Kidney (tissue), 13 donors: ENCODE measurements at regions not wholly inside any gene's neighbourhood (a gene's known extent, or its start where the extent isn't known, plus 50 kb on each side); places are given as distances from the start of the nearest gene placed in this dataset.

Source experiments
- DNase-seq, 5 donors: peaks; one replicate each; pipeline ENCODE4 v3.0.0-alpha.2; 2013 to 2020
- FAIRE-seq: peaks from 2 replicates; lab custom pipeline; 2012; peaks lifted over from hg19 to GRCh38; lab: Jason Lieb, UNC
- H3K27ac ChIP-seq, 2 donors: one replicate each; pipeline ENCODE4 v1.7.0; 2013; ENCODE audit warnings: low read depth in 2 of 2, low read length in 2 of 2, inconsistent platforms in 1 of 2
- H3K27me3 ChIP-seq: one replicate; pipeline ENCODE4 v1.7.1; 2013; ENCODE audit warnings: low read length, inconsistent platforms; ENCODE audit not compliant: control insufficient read depth, insufficient read depth
- H3K36me3 ChIP-seq, 3 donors: one replicate each; pipeline versions ENCODE4 v1.7.0 to v1.7.1; 2013; ENCODE audit warnings: low read length in 3 of 3, control low read depth in 1 of 3, inconsistent platforms in 1 of 3; ENCODE audit not compliant: insufficient read depth in 3 of 3, control insufficient read depth in 2 of 3
- H3K4me1 ChIP-seq, 3 donors: one replicate each; pipeline versions ENCODE4 v1.7.0 to v1.7.1; 2013; ENCODE audit warnings: low read length in 3 of 3, inconsistent platforms in 1 of 3, low read depth in 1 of 3; ENCODE audit not compliant: control insufficient read depth in 2 of 3, insufficient read depth in 2 of 3
- H3K4me3 ChIP-seq, 3 donors: one replicate each; pipeline versions ENCODE4 v1.7.0 to v1.8.1; 2013; ENCODE audit warnings: low read length in 3 of 3, control low read depth in 1 of 3, inconsistent platforms in 1 of 3
- H3K9ac ChIP-seq, 3 donors: one replicate each; pipeline versions ENCODE4 v1.7.0 to v1.7.1; 2013; ENCODE audit warnings: low read length in 3 of 3, control low read depth in 1 of 3, inconsistent platforms in 1 of 3
- H3K9me3 ChIP-seq, 3 donors: one replicate each; pipeline versions ENCODE4 v1.7.0 to v1.7.1; 2013; ENCODE audit warnings: low read length in 3 of 3, control low read depth in 1 of 3, inconsistent platforms in 1 of 3; ENCODE audit not compliant: control insufficient read depth in 2 of 3, insufficient read depth in 1 of 3
- intact Hi-C: fragments of 100-400 bp; cut with DNase I; formaldehyde crosslinking; loops from one replicate; pipeline ENCODE4 v1.11.1; 2022
- TF ChIP-seq, protein P1 (sequence below): IDR thresholded peaks from 3 replicates; pipeline ENCODE4 v1.5.1; 2012; ENCODE audit warnings: mild to moderate bottlenecking, moderate library complexity, borderline replicate concordance; ENCODE audit not compliant: insufficient read depth; ENCODE audit errors: extremely low read depth
- donor health status: control.
- donor health status: control.
- donor health status: control.
- donor health status: control.
- donor health status: control.
- donor health status: DM: yes; HTN: yes; CAD: no.
- donor health status: Normal renal cell carcinoma (clear cell type).

DNA sequence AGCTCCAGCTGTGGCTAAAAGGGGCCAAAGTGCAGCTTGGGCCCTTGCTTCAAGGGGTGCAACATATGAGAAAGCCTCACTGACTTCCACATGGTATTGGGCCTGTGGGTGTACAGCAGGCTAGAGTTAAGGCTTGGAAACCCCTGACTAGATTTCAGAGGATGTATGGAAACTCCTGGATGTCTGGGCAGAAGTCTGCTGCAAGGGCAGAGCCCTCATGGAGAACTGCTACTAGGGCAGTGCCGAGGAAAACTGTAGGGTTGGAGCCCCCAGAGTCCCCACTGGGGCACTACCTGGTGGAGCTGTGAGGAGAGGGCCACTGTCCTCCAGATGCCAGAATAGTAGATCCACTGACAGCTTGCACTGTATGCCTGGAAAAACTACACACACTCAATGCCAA is 69.5 kb downstream of the XCL2 start:
- Histone ChIP-seq H3K27ac (no peak overlapping the region), H3K27me3 (no peaks in the 10 kb centered on the region), H3K9ac (no peak overlapping the region), H3K4me1 (peaks cover 0 to 4% (median 0%) of the 10 kb centered on the region in 3 donors), H3K36me3 (no peaks in the 10 kb centered on the region), H3K9me3 (no peaks in the 10 kb centered on the region), H3K4me3 (no peak overlapping the region)
- intact Hi-C loops = no loop called here
- TF ChIP-seq, protein P1, sequence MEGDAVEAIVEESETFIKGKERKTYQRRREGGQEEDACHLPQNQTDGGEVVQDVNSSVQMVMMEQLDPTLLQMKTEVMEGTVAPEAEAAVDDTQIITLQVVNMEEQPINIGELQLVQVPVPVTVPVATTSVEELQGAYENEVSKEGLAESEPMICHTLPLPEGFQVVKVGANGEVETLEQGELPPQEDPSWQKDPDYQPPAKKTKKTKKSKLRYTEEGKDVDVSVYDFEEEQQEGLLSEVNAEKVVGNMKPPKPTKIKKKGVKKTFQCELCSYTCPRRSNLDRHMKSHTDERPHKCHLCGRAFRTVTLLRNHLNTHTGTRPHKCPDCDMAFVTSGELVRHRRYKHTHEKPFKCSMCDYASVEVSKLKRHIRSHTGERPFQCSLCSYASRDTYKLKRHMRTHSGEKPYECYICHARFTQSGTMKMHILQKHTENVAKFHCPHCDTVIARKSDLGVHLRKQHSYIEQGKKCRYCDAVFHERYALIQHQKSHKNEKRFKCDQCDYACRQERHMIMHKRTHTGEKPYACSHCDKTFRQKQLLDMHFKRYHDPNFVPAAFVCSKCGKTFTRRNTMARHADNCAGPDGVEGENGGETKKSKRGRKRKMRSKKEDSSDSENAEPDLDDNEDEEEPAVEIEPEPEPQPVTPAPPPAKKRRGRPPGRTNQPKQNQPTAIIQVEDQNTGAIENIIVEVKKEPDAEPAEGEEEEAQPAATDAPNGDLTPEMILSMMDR = no peak
- DNase-seq (no peak), FAIRE-seq (no peak)

DNA sequence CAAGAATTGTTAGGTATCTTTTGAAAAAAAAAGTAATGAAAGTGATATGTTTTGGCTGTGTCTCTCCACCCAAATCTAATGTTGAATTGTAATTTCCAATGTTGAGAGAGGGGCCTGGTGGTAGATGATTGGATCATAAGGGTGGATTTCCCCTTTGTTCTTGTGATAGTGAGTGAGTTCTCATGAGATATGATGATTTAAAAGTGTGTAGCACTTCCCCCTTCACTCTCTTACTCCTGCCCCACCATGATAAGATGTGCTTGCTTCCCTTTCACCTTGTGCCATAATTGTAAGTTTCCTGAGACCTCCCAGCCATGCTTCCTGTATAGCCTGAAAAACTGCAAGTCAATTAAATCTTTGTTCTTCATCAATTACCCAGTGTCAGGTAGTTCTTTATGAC is 70.7 kb downstream of the XCL2 start:
- Histone ChIP-seq H3K9me3 (no peaks in the 10 kb centered on the region), H3K9ac (no peak overlapping the region), H3K4me1 (peaks cover 0 to 11% (median 2%) of the 10 kb centered on the region in 3 donors), H3K27ac (no peak overlapping the region), H3K27me3 (no peaks in the 10 kb centered on the region), H3K4me3 (no peak overlapping the region), H3K36me3 (no peaks in the 10 kb centered on the region)
- FAIRE-seq (no peak), DNase-seq (no peak)
- TF ChIP-seq, protein P1 = no peak
- intact Hi-C loops = no loop called here

- Histone ChIP-seq H3K9me3 (no peaks in the 10 kb centered on the region), H3K27me3 (no peaks in the 10 kb centered on the region), H3K4me3 (no peak overlapping the region), H3K9ac (no peak overlapping the region), H3K27ac (no peak overlapping the region), H3K4me1 (peaks cover 0 to 19% (median 4%) of the 10 kb centered on the region in 3 donors), H3K36me3 (no peaks in the 10 kb centered on the region)
- TF ChIP-seq, protein P1 = no peak
- no peak for FAIRE-seq
- peak in 2 of 5 donors; percentile 28 to 42 for DNase-seq
- intact Hi-C loops = no loop called here
Measured at GRCh38 chr1:168472223-168472622, 71.6 kb downstream of the XCL2 start.

GRCh38 chr1:168470901-168471431 is 72.8 kb downstream of the XCL2 start:
- Histone ChIP-seq H3K36me3 (no peaks in the 10 kb centered on the region), H3K27me3 (no peaks in the 10 kb centered on the region), H3K9ac (peak overlapping the region in 1 of 3 donors; percentile 9), H3K4me3 (no peak overlapping the region), H3K9me3 (no peaks in the 10 kb centered on the region), H3K27ac (no peak overlapping the region), H3K4me1 (peaks cover 5 to 19% (median 13%) of the 10 kb centered on the region in 3 donors)
- FAIRE-seq = no peak
- TF ChIP-seq, protein P1 = peak; percentile 4
- intact Hi-C loops = no loop called here
- peak in 2 of 5 donors; percentile 66 to 84 for DNase-seq
